ENCODE measurements at regions not wholly inside any gene's neighbourhood (a gene's known extent, or its start where the extent isn't known, plus 50 kb on each side); places are given as distances from the start of the nearest gene placed in this dataset.

DNA sequence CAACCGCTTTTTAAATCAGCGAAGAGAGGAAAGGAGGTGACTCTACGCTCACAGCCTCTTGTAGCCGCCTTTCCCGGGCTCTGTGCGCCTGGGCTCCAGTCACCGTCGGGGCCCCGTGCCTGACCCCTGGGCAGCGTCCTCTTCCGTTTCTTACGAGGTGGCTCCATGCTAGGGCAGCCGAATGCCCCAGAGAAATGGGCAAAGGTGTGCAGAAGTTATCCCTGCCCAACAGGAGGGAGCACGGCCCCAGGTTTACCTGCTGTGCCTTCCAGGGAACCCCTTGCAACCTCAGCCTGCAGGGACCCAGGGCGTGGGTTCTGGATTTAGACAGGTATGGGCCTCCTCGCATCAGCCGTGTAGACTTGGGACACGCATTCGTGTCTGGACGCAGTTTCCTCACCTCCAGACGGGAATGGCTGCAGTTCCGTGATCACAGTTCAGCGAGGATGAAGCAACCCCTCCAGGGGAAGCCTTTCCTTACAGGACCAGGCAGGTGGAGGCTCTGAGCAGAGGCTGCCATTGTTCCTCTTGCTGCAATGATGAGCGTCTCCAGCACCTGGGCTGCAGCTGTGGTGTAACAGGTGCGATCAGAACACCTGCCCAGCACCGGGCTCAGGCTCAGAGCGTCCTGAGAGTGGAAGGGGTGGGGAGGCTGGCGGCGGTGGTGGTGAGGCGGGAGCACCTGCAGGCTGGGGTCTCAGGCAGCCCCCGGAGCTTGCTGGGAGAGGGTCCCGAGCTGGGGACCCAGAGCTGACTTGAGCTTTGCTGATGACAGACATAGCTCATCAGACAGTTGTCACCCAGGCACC is 81.3 kb upstream of the BHLHE23 start:
- no peak for DNase-seq (ENCODE audit: low read depth)

- DNase-seq (ENCODE audit: low read depth), result no peak
These were observed 80.6 kb upstream of the BHLHE23 start for GRCh38 chr20:63087236-63087871.

DNA sequence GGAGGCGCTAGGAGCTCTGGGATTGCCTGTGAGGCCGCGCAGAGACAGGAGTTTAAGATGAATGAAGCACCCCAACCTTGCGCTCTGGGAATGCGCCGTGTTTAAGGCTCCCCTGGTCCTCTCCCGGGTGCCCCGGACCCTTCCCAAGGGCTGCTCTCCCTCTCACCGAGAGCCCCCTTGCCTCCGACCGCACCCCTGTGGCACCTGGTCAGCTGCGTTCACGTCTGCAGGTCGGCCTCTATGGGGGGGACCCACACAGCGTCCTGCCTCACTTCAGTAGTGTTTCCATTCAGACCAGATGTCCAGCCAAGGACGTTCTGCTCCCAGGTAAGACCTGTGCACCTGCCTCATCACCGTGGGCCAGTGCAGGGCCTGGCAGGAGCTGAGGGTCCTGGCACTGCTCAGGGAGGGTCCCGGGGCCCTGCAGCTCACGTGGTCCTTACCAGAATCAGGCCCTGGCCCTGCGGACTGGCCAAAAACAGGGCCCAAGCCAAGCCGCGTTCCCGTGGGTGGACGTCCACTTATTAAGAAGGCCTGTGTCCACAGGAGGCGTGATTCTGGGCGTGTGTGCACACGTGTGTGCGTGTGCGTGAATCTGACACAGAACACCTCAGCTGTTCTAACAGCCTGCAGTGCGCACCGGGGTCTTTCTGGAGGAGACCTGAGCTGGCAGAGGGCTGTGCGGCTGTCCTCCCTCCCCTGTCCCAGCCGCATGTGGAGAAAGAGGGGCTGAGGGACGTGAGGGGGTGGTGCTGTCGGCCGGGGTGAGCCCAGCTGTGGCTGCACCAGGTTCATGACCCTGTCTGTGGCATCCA is 79.9 kb upstream of the BHLHE23 start:
- DNase-seq (ENCODE audit: low read depth), result no peak

GRCh38 chr20:63085151-63085861 is 78.5 kb upstream of the BHLHE23 start:
- DNase-seq (ENCODE audit: low read depth), result no peak

- no peak for DNase-seq (ENCODE audit: low read depth)
These were observed 77.8 kb upstream of the BHLHE23 start for GRCh38 chr20:63084563-63084927.

DNA sequence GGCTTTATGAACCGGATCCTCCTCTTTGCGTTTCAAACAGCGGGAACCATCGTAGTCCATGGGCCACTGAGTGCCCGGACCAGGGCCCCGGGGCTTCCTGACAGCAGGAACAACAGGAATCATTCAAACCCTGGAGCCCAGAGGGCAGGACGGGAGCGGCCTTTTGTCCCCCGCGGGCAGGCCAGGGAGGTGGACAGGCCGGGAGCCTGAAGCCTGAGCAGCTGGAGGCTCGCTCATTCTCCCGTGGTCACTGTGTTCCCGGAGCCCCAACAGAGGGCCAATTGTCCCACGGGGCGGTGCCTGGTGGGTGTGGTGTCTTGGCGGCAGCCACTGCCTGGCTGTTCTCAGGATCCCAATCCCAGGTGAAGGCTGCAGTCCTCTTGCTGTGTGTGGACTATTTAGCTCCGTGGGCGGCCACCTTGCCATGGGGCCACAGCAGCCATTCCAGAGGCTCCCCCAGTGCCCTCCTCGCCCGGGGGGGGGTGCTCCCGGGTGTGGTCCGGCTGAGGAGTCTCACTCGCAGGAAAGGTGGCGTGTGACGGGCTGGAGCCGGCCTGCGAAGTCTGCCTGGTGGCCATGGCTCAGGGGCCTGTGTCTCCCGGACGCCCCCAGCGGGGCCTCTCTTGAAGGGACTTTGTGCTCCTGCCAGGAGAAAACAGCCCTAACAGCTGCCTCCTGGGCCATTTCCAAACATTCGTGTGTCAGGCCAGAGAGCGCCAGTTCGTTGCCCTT is 77.2 kb upstream of the BHLHE23 start:
- no peak for DNase-seq (ENCODE audit: low read depth)

DNA sequence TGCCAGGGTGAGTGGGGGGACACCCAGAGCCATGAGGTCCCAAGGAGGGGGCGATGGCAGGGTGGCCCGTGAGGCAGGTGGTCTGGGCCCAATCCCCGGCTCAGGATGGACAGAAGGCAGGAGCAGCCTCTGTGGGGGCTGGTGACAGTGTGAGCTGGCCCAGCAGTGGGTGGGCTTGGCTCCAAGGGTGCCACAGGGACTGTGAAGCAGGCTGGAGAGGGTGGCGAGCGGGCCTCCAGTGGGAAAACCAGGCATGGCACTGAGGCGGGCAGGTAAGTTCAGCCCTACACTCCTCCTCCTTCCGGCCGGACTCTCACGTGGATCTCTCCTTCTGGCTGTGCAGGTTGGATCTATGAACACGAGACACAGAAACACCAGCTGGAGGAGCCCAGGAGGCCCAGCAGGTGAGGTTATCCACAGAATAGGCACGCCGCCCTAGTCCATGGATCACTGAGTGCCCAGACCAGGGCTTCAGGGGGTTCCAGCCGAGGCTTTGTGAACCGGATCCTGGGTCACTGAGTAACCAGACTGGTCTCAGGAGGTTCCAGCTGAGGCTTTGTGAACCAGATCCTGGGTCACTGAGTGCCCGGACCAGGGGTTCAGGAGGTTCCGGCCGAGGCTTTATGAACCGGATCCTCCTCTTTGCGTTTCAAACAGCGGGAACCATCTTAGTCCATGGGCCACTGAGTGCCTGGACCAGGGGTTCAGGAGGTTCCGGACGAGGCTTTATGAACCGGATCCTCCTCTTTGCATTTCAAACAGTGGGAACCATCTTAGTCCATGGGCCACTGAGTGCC is 76.4 kb upstream of the BHLHE23 start:
- no peak for DNase-seq (ENCODE audit: low read depth)

DNA sequence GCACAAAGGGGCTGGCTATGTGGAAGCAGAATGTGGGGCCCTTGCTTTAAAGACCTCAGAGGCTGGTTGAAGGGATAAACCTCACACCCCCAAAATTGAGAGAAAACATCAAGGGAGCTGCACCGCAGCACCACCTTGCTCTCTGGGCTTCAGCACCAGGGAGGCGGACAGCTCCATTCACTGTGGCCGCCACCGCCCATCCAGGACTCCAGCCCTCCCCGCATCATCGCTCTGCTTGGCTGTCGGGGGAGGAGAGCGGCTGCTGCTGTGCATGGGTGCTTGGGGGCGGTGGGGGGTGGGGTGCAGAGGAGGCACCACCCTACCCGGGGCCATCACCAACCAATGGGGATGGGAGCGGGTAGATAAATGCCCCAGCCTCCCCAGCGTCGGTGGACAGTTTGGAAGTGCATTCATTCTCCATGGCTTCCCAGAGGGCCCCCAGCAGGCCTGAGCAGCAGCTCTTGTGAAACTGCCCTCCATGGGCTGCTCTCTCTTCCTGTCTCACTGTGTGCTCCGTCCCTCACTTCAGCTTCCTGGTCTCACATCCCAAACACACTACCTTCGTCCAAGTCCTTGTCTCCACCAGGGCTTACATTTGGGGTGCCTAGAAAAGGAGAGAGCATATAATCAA is 75.7 kb upstream of the BHLHE23 start:
- no peak for DNase-seq (ENCODE audit: low read depth)

- no peak for DNase-seq (ENCODE audit: low read depth)
These were observed 75.1 kb upstream of the BHLHE23 start for GRCh38 chr20:63081831-63082230.

DNA sequence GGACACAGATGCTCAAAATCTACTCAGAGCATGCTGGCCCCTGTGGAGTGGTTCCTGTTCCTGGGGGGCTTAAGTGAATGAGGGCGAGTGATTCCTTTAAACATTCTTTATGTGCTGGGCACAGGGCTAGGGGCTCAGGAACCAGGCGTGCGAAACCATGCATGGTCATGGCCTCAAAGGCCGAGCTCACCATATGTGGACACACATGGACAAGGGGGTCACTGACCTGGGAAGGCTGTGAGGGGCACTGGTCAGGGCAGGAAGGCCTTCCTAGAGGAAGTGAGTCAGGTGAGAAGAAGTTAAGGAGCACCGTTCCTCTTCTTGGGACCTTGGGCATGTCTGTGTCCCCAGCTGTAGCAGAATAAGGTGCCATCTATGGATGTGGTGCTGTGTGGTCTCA is 74.6 kb upstream of the BHLHE23 start:
- no peak for DNase-seq (ENCODE audit: low read depth)

DNA sequence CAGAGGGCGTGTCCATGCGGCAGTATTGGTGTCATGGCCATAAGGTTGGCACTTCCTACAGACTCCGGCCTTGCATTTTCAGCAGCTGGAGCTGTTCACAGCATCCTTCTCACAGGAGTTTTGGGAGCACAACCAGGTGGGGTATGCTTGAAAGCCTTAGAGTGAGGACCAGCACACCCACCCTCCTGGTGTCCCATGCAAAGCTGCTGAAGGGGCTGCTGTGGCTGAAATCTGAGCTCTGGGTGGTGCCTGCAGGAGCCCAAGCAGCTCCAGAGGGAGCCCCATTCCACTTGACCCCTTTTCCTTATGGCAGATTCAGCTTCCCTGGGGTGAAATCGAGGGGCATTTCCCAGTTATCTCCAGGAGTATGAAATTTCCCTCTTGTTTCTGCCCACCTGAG is 74.0 kb upstream of the BHLHE23 start:
- DNase-seq (ENCODE audit: low read depth), result no peak

GRCh38 chr20:63080411-63080810 is 73.6 kb upstream of the BHLHE23 start:
- no peak for DNase-seq (ENCODE audit: low read depth)

DNA sequence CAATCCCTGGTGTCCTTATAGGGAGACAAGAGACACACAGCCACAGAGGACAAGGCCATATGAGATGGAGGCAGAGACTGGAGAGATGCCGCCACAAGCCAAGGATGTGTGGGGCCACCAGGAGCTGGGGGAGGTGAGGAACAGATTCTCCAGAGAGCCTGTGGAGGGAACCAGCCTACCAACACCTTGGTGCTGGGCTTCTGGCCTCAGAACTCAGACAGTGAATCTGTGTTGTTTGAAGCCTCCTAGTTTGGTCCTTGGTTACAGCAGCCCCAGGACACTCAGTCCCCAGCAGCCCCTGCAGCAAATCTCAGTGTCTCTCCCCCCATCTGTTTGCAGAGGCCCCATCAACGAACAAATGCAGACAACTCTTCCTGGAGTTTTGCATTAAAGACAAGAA is 73.2 kb upstream of the BHLHE23 start:
- no peak for DNase-seq (ENCODE audit: low read depth)

DNA sequence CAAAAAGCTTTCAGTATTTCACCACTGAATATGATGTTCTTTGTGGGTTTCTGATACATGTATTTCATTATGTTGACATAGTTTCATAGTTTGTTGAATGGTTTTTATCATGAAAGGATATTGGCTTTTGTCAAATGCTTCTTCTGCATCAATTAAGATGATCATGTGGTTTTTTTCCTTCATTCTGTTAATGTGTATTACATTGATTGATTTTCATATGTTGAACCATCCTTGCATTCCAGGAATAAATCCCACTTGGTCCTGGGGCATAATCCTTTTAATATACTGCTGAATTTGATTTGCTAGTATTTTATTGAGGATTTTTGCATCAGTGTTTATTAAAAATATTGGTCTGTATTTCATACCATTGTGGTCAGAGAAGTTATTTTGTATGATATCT is 70.9 kb upstream of the BHLHE23 start:
- no peak for DNase-seq (ENCODE audit: low read depth)

- DNase-seq (ENCODE audit: low read depth), result no peak
These were observed 69.7 kb upstream of the BHLHE23 start for GRCh38 chr20:63076421-63076820.

DNA sequence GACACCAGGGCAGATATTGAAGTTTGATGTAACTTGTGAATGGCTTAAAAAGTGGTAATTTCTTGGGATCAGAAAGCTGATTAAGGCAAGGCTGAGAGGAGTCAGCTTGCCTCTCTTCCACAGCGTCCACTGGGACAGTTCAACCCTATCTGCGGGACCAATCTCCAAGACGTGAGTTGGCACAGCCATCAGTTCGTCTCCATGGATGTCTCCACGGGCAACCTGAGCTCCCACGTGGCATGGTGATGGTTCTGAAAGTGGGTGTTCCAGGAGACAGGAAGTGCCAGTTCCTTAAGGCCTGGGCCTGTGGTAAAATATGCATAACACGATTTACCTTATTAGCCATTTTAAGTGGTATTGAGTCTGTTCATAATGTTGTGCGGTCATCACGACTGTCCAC is 67.9 kb upstream of the BHLHE23 start:
- DNase-seq (ENCODE audit: low read depth), result no peak

GRCh38 chr20:63074182-63074581 is 67.4 kb upstream of the BHLHE23 start:
- DNase-seq (ENCODE audit: low read depth), result no peak

- DNase-seq (ENCODE audit: low read depth), result no peak
These were observed 66.9 kb upstream of the BHLHE23 start for GRCh38 chr20:63073738-63074065.

DNA sequence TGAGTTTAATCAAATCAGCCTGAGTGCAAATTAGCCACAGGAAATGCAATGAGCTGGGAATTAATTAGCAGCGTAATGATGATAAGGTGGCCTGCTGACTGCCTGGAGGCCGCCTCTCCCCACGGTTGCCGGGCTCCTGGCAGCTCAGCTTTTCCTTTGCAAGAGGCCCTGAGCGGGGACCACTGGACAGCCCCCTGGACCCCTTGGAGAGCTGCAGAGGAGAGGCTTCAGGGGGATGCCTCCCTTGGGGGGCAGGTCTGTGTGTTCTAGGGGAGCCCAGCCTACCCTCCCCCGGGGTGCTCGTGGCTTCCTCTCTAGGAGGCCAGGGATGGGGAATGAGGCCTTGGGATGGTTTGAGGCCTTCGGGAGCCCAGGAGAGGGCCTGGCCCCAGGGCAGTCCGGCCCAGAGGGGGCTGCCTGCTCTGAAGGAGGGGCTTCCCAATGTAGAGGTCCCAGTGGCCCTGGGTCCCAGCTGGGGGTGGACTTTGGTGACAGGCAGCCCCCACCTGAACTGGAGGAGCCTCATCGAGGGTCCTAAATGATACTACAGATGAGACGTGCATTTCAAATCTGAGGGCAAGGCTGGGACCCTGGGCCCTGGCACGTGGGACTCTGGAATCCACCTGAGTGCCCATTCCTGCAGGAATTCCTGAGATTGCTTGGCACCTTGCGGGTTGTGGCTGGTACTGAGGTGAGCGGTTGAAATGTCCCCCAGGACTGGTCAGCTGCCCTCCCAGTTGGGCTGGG is 66.4 kb upstream of the BHLHE23 start:
- DNase-seq (ENCODE audit: low read depth), result no peak
